SU-DHL-6 (cell line): ENCODE measurements at regions not wholly inside any gene's neighbourhood (a gene's known extent, or its start where the extent isn't known, plus 50 kb on each side); places are given as distances from the start of the nearest gene placed in this dataset.

Experiments
- H2AFZ ChIP-seq: fragments of 200-600 bp; sonication (generic); 2 replicates; pipeline ENCODE4 v1.6.1; 2014; ENCODE audit warnings: low read depth, mild to moderate bottlenecking, moderate library complexity, mixed read lengths, antibody characterized with exemption, low read length; ENCODE audit not compliant: severe bottlenecking
- H3F3A ChIP-seq: fragments of 200-600 bp; shearing (Covaris generic); 2 replicates; pipeline ENCODE4 v1.6.0; 2016; ENCODE audit warnings: antibody characterized with exemption, mild to moderate bottlenecking; ENCODE audit not compliant: insufficient read depth
- H3K27ac ChIP-seq: fragments of 200-600 bp; sonication (generic); 2 replicates; pipeline ENCODE4 v1.5.1; 2016; ENCODE audit warnings: low read depth, mild to moderate bottlenecking, low read length, moderate library complexity, mixed read lengths
- H3K27me3 ChIP-seq: fragments of 200-600 bp; sonication (generic), shearing (Covaris generic); 2 replicates; pipeline ENCODE4 v1.6.0; 2014; ENCODE audit warnings: mild to moderate bottlenecking, low read length
- H3K36me3 ChIP-seq: fragments of 200-600 bp; sonication (generic); 2 replicates; pipeline ENCODE4 v1.6.1; 2014; ENCODE audit warnings: mild to moderate bottlenecking, low read length, mixed read lengths
- H3K4me2 ChIP-seq: fragments of 300-600, 200-600 bp; shearing (Covaris generic), sonication (generic); 2 replicates; pipeline ENCODE4 v1.6.0; 2014; ENCODE audit warnings: low read length, low read depth, mild to moderate bottlenecking; ENCODE audit not compliant: poor library complexity, severe bottlenecking
- H3K4me3 ChIP-seq: fragments of 200-600 bp; sonication (generic); 2 replicates; pipeline ENCODE4 v1.5.1; 2014; ENCODE audit warnings: antibody characterized with exemption, low read length, mild to moderate bottlenecking, mixed read lengths; ENCODE audit not compliant: insufficient read depth, poor library complexity, severe bottlenecking
- H3K79me2 ChIP-seq: fragments of 200-600 bp; sonication (generic); 2 replicates; pipeline ENCODE4 v1.6.1; 2014; ENCODE audit warnings: mild to moderate bottlenecking, low read length, moderate library complexity; ENCODE audit not compliant: insufficient read depth
- H3K9ac ChIP-seq: fragments of 200-600 bp; sonication (generic); 2 replicates; pipeline ENCODE4 v1.7.0; 2014; ENCODE audit warnings: mild to moderate bottlenecking, low read length
- H3K9me2 ChIP-seq: fragments of 200-600 bp; sonication (generic); replicated peaks from 2 replicates; pipeline ENCODE4 v1.6.1; 2014; ENCODE audit warnings: low read length; ENCODE audit not compliant: insufficient read depth
- H3K9me3 ChIP-seq: fragments of 200-600 bp; sonication (generic); 2 replicates; pipeline ENCODE4 v1.6.1; 2014; ENCODE audit warnings: low read length, mixed read lengths; ENCODE audit not compliant: insufficient read depth
- H4K20me1 ChIP-seq: fragments of 200-600 bp; sonication (generic); 2 replicates; pipeline ENCODE4 v1.6.1; 2014; ENCODE audit warnings: low read depth, mild to moderate bottlenecking, antibody characterized with exemption, low read length, moderate library complexity, mixed read lengths
- CTCF ChIP-seq: fragments of 200-600 bp; sonication (generic); IDR thresholded peaks from one replicate; pipeline ENCODE4 v1.5.1; 2017; ENCODE audit warnings: antibody characterized with exemption, mild to moderate bottlenecking, low read length, moderate library complexity; ENCODE audit not compliant: insufficient read depth, poor library complexity, severe bottlenecking
- EZH2phosphoT487 ChIP-seq: fragments of 200-600 bp; sonication (generic), shearing (Covaris generic); conservative IDR thresholded peaks from 2 replicates; pipeline ENCODE4 v1.6.1; 2018; ENCODE audit warnings: mild to moderate bottlenecking, antibody characterized with exemption, low read length, moderate library complexity, mixed read lengths

DNA sequence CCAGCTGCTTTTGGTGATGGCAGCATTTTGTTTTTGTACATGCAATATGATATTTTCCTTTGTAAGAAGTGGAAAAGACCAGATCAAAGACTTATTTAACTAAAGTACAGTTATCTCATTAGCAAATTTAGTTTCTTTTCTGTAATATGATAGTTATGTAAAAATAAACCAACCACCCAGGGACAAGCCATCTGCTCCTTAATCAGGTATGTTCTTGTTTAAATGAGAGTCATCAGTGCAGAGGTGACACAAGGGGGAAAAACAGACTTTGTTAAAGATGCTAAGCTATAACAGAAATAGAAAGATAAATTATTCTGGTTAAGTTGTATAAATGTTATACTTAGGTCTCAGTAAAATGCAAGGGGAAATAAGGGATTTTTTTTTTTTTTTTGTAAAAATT, 805.7 kb upstream of the SEMA6A start:
- Histone ChIP-seq H3K79me2 (no peaks in the 10 kb centered on the region), H3K36me3 (no peaks in the 10 kb centered on the region; the same call in 1 of the 2 replicates), H3K27me3 (no peaks in the 10 kb centered on the region), H3F3A (no peaks in the 10 kb centered on the region), H3K4me3 (no peak overlapping the region), H2AFZ (no peak overlapping the region), H3K9ac (no peak overlapping the region), H3K27ac (no peak overlapping the region), H3K4me2 (no peak overlapping the region), H3K9me3 (no peaks in the 10 kb centered on the region), H4K20me1 (no peaks in the 10 kb centered on the region), H3K9me2 (no peaks in the 10 kb centered on the region)
- TF ChIP-seq EZH2phosphoT487 = no peak
- TF ChIP-seq CTCF = no peak

- Histone ChIP-seq H3K9me2 (no peaks in the 10 kb centered on the region), H3K27me3 (no peaks in the 10 kb centered on the region), H3K4me3 (no peak overlapping the region), H3F3A (no peaks in the 10 kb centered on the region), H3K36me3 (no peaks in the 10 kb centered on the region; the same call in 1 of the 2 replicates), H4K20me1 (no peaks in the 10 kb centered on the region), H3K79me2 (no peaks in the 10 kb centered on the region), H3K27ac (no peak overlapping the region), H3K9ac (no peak overlapping the region), H3K9me3 (no peaks in the 10 kb centered on the region), H2AFZ (no peak overlapping the region), H3K4me2 (no peak overlapping the region)
- TF ChIP-seq CTCF (no peak), EZH2phosphoT487 (no peak)
Measured at GRCh38 chr5:117379521-117379920, 804.9 kb upstream of the SEMA6A start.

DNA sequence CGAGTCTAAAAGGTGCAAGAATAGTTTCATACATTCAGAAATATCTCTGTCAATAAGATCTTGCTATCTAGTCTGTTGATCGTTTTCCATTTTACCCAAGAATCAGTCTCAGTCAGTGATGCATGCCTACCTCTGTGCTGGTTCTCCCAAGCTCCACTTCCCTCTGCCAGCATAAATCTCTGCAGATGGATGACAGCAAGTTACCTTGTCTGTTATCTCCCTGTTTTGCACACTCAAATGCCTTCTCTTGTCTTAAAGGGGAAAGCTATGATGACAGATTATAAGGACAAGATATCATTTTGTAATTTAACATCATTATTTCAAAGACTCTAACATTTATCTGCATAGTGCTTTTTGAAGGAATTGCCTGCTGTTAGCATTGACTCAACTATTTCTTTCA, 802.1 kb upstream of the SEMA6A start:
- no peaks in the 10 kb centered on the region for H3K79me2 ChIP-seq
- H3K9me2 ChIP-seq = no peaks in the 10 kb centered on the region
- no peaks in the 10 kb centered on the region for H4K20me1 ChIP-seq
- no peak overlapping the region for H2AFZ ChIP-seq
- no peaks in the 10 kb centered on the region; the same call in 1 of the 2 replicates for H3K36me3 ChIP-seq
- H3K9ac ChIP-seq = no peak overlapping the region
- no peak overlapping the region for H3K27ac ChIP-seq
- H3K27me3 ChIP-seq = no peaks in the 10 kb centered on the region
- H3K4me3 ChIP-seq = no peak overlapping the region
- H3F3A ChIP-seq = no peaks in the 10 kb centered on the region
- TF ChIP-seq EZH2phosphoT487 = no peak
- no peak for TF ChIP-seq CTCF
- H3K9me3 ChIP-seq = no peaks in the 10 kb centered on the region
- H3K4me2 ChIP-seq = no peak overlapping the region
